PC-3 (cell line): ENCODE measurements at regions not wholly inside any gene's neighbourhood (a gene's known extent, or its start where the extent isn't known, plus 50 kb on each side); places are given as distances from the start of the nearest gene placed in this dataset.

Experiments used
- EZH2 ChIP-seq: fragments of 300-600 bp; sonication (generic); IDR thresholded peaks from one replicate; pipeline ENCODE4 v1.6.1; 2017; ENCODE audit warnings: antibody characterized with exemption, mild to moderate bottlenecking, low read length; ENCODE audit not compliant: unreplicated experiment
- TF ChIP-seq, protein P1 (sequence below): fragments of 300-600 bp; sonication (generic); conservative IDR thresholded peaks from 2 replicates; pipeline ENCODE4 v1.5.1; 2017; ENCODE audit warnings: antibody characterized with exemption, low read depth, mild to moderate bottlenecking, low read length

DNA sequence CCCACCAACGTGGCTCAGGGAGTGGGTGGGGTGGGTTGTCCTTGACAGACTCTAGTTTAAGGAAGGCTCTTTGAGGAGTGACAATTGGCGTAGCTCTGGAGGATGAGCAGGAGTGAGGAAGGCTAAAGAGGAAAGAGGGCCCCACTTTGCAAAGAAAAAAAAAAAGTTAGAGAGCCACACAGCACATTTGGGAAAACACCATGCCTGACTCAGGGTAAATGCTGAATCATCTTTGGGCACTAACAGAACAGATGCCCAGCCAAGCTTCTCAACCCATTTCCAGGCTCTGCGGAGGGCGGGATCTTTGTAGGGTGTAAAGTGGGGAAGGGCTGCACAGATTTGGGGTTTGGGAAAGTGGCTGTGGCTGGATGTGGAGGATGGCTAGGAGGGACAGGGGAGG is 179.1 kb upstream of the RGMA start:
- TF ChIP-seq EZH2: no peak
- TF ChIP-seq, protein P1, sequence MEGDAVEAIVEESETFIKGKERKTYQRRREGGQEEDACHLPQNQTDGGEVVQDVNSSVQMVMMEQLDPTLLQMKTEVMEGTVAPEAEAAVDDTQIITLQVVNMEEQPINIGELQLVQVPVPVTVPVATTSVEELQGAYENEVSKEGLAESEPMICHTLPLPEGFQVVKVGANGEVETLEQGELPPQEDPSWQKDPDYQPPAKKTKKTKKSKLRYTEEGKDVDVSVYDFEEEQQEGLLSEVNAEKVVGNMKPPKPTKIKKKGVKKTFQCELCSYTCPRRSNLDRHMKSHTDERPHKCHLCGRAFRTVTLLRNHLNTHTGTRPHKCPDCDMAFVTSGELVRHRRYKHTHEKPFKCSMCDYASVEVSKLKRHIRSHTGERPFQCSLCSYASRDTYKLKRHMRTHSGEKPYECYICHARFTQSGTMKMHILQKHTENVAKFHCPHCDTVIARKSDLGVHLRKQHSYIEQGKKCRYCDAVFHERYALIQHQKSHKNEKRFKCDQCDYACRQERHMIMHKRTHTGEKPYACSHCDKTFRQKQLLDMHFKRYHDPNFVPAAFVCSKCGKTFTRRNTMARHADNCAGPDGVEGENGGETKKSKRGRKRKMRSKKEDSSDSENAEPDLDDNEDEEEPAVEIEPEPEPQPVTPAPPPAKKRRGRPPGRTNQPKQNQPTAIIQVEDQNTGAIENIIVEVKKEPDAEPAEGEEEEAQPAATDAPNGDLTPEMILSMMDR: no peak
